ENCODE measurements at regions not wholly inside any gene's neighbourhood (a gene's known extent, or its start where the extent isn't known, plus 50 kb on each side); places are given as distances from the start of the nearest gene placed in this dataset.

GRCh38 chr5:13552361-13552760, 392.1 kb downstream of the DNAH5 start:
- no peak for TF ChIP-seq CSDC2 (CRISPR knock-in tag; IDR thresholded peaks at IDR 0.05)
- TF ChIP-seq ZFP3 (CRISPR knock-in tag; IDR thresholded peaks at IDR 0.05) = no peak
- TF ChIP-seq ZNF8 (CRISPR knock-in tag; IDR thresholded peaks at IDR 0.05) = no peak
- no peak for TF ChIP-seq ESRRG (CRISPR knock-in tag; IDR thresholded peaks at IDR 0.05)
- no peak for TF ChIP-seq TSHZ2 (CRISPR knock-in tag; IDR thresholded peaks at IDR 0.05)
- TF ChIP-seq SNAI2 (CRISPR knock-in tag; IDR thresholded peaks at IDR 0.05) = no peak
- no peak for TF ChIP-seq ZFP30 (CRISPR knock-in tag; IDR thresholded peaks at IDR 0.05)
- TF ChIP-seq CREB5 (CRISPR knock-in tag; IDR thresholded peaks at IDR 0.05; ENCODE audit: low read depth) = no peak
- TF ChIP-seq ZC3H10 (CRISPR knock-in tag; IDR thresholded peaks at IDR 0.05) = no peak
- no peak for TF ChIP-seq TOX (CRISPR knock-in tag; IDR thresholded peaks at IDR 0.05; ENCODE audit: borderline replicate concordance)
- no peak for ATAC-seq

- no peak for ATAC-seq
- TF ChIP-seq GLIS3 (CRISPR knock-in tag; IDR thresholded peaks at IDR 0.05) (no peak), ZFP3 (CRISPR knock-in tag; IDR thresholded peaks at IDR 0.05) (no peak)
Observed at GRCh38 chr5:13551645-13552044, 392.8 kb downstream of the DNAH5 start.

- no peak for TF ChIP-seq ZNF8 (CRISPR knock-in tag; IDR thresholded peaks at IDR 0.05)
- TF ChIP-seq ISL1 (CRISPR knock-in tag; IDR thresholded peaks at IDR 0.05) = no peak
- no peak for TF ChIP-seq ESRRG (CRISPR knock-in tag; IDR thresholded peaks at IDR 0.05)
- TF ChIP-seq TSHZ2 (CRISPR knock-in tag; IDR thresholded peaks at IDR 0.05) = no peak
- TF ChIP-seq TCF4 (CRISPR knock-in tag; IDR thresholded peaks at IDR 0.05; ENCODE audit: borderline replicate concordance) = no peak
- no peak for TF ChIP-seq ZFP30 (CRISPR knock-in tag; IDR thresholded peaks at IDR 0.05)
- no peak for TF ChIP-seq PATZ1 (CRISPR knock-in tag; IDR thresholded peaks at IDR 0.05; ENCODE audit: borderline replicate concordance)
- TF ChIP-seq CSRNP3 (CRISPR knock-in tag; IDR thresholded peaks at IDR 0.05) = no peak
- no peak for TF ChIP-seq SNAI2 (CRISPR knock-in tag; IDR thresholded peaks at IDR 0.05)
Observed at GRCh38 chr5:13540168-13540750, 404.2 kb downstream of the DNAH5 start.

GRCh38 chr5:13536933-13537332, 407.6 kb downstream of the DNAH5 start:
- ATAC-seq = no peak
- TF ChIP-seq CREB5 (CRISPR knock-in tag; IDR thresholded peaks at IDR 0.05; ENCODE audit: low read depth) (no peak), PPARA (CRISPR knock-in tag; IDR thresholded peaks at IDR 0.05; ENCODE audit: borderline replicate concordance) (no peak), TCF4 (CRISPR knock-in tag; IDR thresholded peaks at IDR 0.05; ENCODE audit: borderline replicate concordance) (no peak), ZNF8 (CRISPR knock-in tag; IDR thresholded peaks at IDR 0.05) (no peak), ESRRG (CRISPR knock-in tag; IDR thresholded peaks at IDR 0.05) (no peak), CSRNP3 (CRISPR knock-in tag; IDR thresholded peaks at IDR 0.05) (no peak), ZNF70 (CRISPR knock-in tag; IDR thresholded peaks at IDR 0.05) (no peak), GLIS3 (CRISPR knock-in tag; IDR thresholded peaks at IDR 0.05) (no peak)

More at GRCh38 chr5:13540168-13540750, 404.2 kb downstream of the DNAH5 start:
- no peak for ATAC-seq

Measured in SK-N-SH treated with all-trans-retinoic acid at 6 μM for 48 hours (cell line).